ENCODE measurements at regions not wholly inside any gene's neighbourhood (a gene's known extent, or its start where the extent isn't known, plus 50 kb on each side); places are given as distances from the start of the nearest gene placed in this dataset.

GRCh38 chr1:5221451-5221850 is 567.0 kb downstream of the AJAP1 start:
- Histone ChIP-seq H3K27ac (ENCODE audit: low read depth, low read length, severe bottlenecking) (no peak overlapping the region), H3K9me3 (ENCODE audit: control insufficient read depth, low read length) (no peaks in the 10 kb centered on the region), H3K4me1 (ENCODE audit: control insufficient read depth, insufficient read depth, low read length, poor library complexity, severe bottlenecking) (no peaks in the 10 kb centered on the region), H3K4me3 (ENCODE audit: extremely low read depth, insufficient read depth, low read length, poor library complexity, severe bottlenecking) (no peak overlapping the region), H3K36me3 (ENCODE audit: control insufficient read depth, insufficient read depth, low read length) (no peaks in the 10 kb centered on the region)
- 88 to 90% methylated on average over 5 to 6 of the region's 6 CpGs for WGBS, 2 experiments (ENCODE audit: insufficient coverage in 2 of 2)

- H3K4me3 ChIP-seq (ENCODE audit: extremely low read depth, insufficient read depth, low read length, poor library complexity, severe bottlenecking), result no peak overlapping the region
- 85% methylated on average over 7 of the region's 7 CpGs for WGBS, 2 experiments (ENCODE audit: insufficient coverage in 2 of 2)
- H3K9me3 ChIP-seq (ENCODE audit: control insufficient read depth, low read length), result no peaks in the 10 kb centered on the region
- no peak overlapping the region for H3K27ac ChIP-seq (ENCODE audit: low read depth, low read length, severe bottlenecking)
- no peaks in the 10 kb centered on the region for H3K4me1 ChIP-seq (ENCODE audit: control insufficient read depth, insufficient read depth, low read length, poor library complexity, severe bottlenecking)
- H3K36me3 ChIP-seq (ENCODE audit: control insufficient read depth, insufficient read depth, low read length), result no peaks in the 10 kb centered on the region
These were observed 566.4 kb downstream of the AJAP1 start for GRCh38 chr1:5220821-5221220.

- Histone ChIP-seq H3K27ac (ENCODE audit: low read depth, low read length, severe bottlenecking) (no peak overlapping the region), H3K4me1 (ENCODE audit: control insufficient read depth, insufficient read depth, low read length, poor library complexity, severe bottlenecking) (no peaks in the 10 kb centered on the region), H3K9me3 (ENCODE audit: control insufficient read depth, low read length) (no peaks in the 10 kb centered on the region), H3K4me3 (ENCODE audit: extremely low read depth, insufficient read depth, low read length, poor library complexity, severe bottlenecking) (no peak overlapping the region), H3K36me3 (ENCODE audit: control insufficient read depth, insufficient read depth, low read length) (no peaks in the 10 kb centered on the region)
- WGBS, 2 experiments (ENCODE audit: insufficient coverage in 2 of 2), result no CpG with 5 or more reads among the region's 2 CpGs
These were observed 566.0 kb downstream of the AJAP1 start for GRCh38 chr1:5220421-5220820.

- Histone ChIP-seq H3K9me3 (ENCODE audit: control insufficient read depth, low read length) (no peaks in the 10 kb centered on the region), H3K36me3 (ENCODE audit: control insufficient read depth, insufficient read depth, low read length) (no peaks in the 10 kb centered on the region), H3K4me1 (ENCODE audit: control insufficient read depth, insufficient read depth, low read length, poor library complexity, severe bottlenecking) (no peaks in the 10 kb centered on the region), H3K4me3 (ENCODE audit: extremely low read depth, insufficient read depth, low read length, poor library complexity, severe bottlenecking) (no peak overlapping the region), H3K27ac (ENCODE audit: low read depth, low read length, severe bottlenecking) (no peak overlapping the region)
- 71 to 83% methylated on average over 2 to 3 of the region's 3 CpGs for WGBS, 2 experiments (ENCODE audit: insufficient coverage in 2 of 2)
These were observed 545.6 kb downstream of the AJAP1 start for GRCh38 chr1:5200006-5200405.

GRCh38 chr1:5198328-5198727 is 543.9 kb downstream of the AJAP1 start:
- no peaks in the 10 kb centered on the region for H3K36me3 ChIP-seq (ENCODE audit: control insufficient read depth, insufficient read depth, low read length)
- no peaks in the 10 kb centered on the region for H3K9me3 ChIP-seq (ENCODE audit: control insufficient read depth, low read length)
- WGBS, 2 experiments (ENCODE audit: insufficient coverage in 2 of 2), result 40% methylated on average over 1 of the region's 5 CpGs; no CpG with 5 or more reads in 1 of the 2 experiments
- H3K4me1 ChIP-seq (ENCODE audit: control insufficient read depth, insufficient read depth, low read length, poor library complexity, severe bottlenecking), result no peaks in the 10 kb centered on the region
- no peak overlapping the region for H3K4me3 ChIP-seq (ENCODE audit: extremely low read depth, insufficient read depth, low read length, poor library complexity, severe bottlenecking)
- H3K27ac ChIP-seq (ENCODE audit: low read depth, low read length, severe bottlenecking), result no peak overlapping the region

- H3K4me3 ChIP-seq (ENCODE audit: extremely low read depth, insufficient read depth, low read length, poor library complexity, severe bottlenecking), result no peak overlapping the region
- H3K27ac ChIP-seq (ENCODE audit: low read depth, low read length, severe bottlenecking), result no peak overlapping the region
- H3K36me3 ChIP-seq (ENCODE audit: control insufficient read depth, insufficient read depth, low read length), result no peaks in the 10 kb centered on the region
- no peaks in the 10 kb centered on the region for H3K4me1 ChIP-seq (ENCODE audit: control insufficient read depth, insufficient read depth, low read length, poor library complexity, severe bottlenecking)
- WGBS, 2 experiments (ENCODE audit: insufficient coverage in 2 of 2), result 73 to 77% methylated on average over 5 to 6 of the region's 6 CpGs
- no peaks in the 10 kb centered on the region for H3K9me3 ChIP-seq (ENCODE audit: control insufficient read depth, low read length)
These were observed 537.1 kb downstream of the AJAP1 start for GRCh38 chr1:5191470-5191869.

GRCh38 chr1:5189384-5189783 is 535.0 kb downstream of the AJAP1 start:
- H3K9me3 ChIP-seq (ENCODE audit: control insufficient read depth, low read length), result no peaks in the 10 kb centered on the region
- WGBS, 2 experiments (ENCODE audit: insufficient coverage in 2 of 2), result 88 to 95% methylated on average over 3 of the region's 4 CpGs
- H3K27ac ChIP-seq (ENCODE audit: low read depth, low read length, severe bottlenecking), result no peak overlapping the region
- no peak overlapping the region for H3K4me3 ChIP-seq (ENCODE audit: extremely low read depth, insufficient read depth, low read length, poor library complexity, severe bottlenecking)
- H3K4me1 ChIP-seq (ENCODE audit: control insufficient read depth, insufficient read depth, low read length, poor library complexity, severe bottlenecking), result no peaks in the 10 kb centered on the region
- H3K36me3 ChIP-seq (ENCODE audit: control insufficient read depth, insufficient read depth, low read length), result no peaks in the 10 kb centered on the region

- Histone ChIP-seq H3K36me3 (ENCODE audit: control insufficient read depth, insufficient read depth, low read length) (no peaks in the 10 kb centered on the region), H3K4me3 (ENCODE audit: extremely low read depth, insufficient read depth, low read length, poor library complexity, severe bottlenecking) (no peak overlapping the region), H3K27ac (ENCODE audit: low read depth, low read length, severe bottlenecking) (no peak overlapping the region), H3K4me1 (ENCODE audit: control insufficient read depth, insufficient read depth, low read length, poor library complexity, severe bottlenecking) (peaks cover 3% of the 10 kb centered on the region), H3K9me3 (ENCODE audit: control insufficient read depth, low read length) (no peaks in the 10 kb centered on the region)
- WGBS, 2 experiments (ENCODE audit: insufficient coverage in 2 of 2), result 85 to 92% methylated on average over 5 to 8 of the region's 8 CpGs
These were observed 511.4 kb downstream of the AJAP1 start for GRCh38 chr1:5165762-5166161.

GRCh38 chr1:5164158-5164557 is 509.7 kb downstream of the AJAP1 start:
- no peaks in the 10 kb centered on the region for H3K36me3 ChIP-seq (ENCODE audit: control insufficient read depth, insufficient read depth, low read length)
- no peak overlapping the region for H3K27ac ChIP-seq (ENCODE audit: low read depth, low read length, severe bottlenecking)
- H3K9me3 ChIP-seq (ENCODE audit: control insufficient read depth, low read length), result no peaks in the 10 kb centered on the region
- H3K4me3 ChIP-seq (ENCODE audit: extremely low read depth, insufficient read depth, low read length, poor library complexity, severe bottlenecking), result no peak overlapping the region
- WGBS, 2 experiments (ENCODE audit: insufficient coverage in 2 of 2), result 68 to 87% methylated on average over 3 of the region's 5 CpGs
- peaks cover 3% of the 10 kb centered on the region for H3K4me1 ChIP-seq (ENCODE audit: control insufficient read depth, insufficient read depth, low read length, poor library complexity, severe bottlenecking)

GRCh38 chr1:5161372-5161771 is 507.0 kb downstream of the AJAP1 start:
- peaks cover 3% of the 10 kb centered on the region for H3K4me1 ChIP-seq (ENCODE audit: control insufficient read depth, insufficient read depth, low read length, poor library complexity, severe bottlenecking)
- H3K36me3 ChIP-seq (ENCODE audit: control insufficient read depth, insufficient read depth, low read length), result no peaks in the 10 kb centered on the region
- no peaks in the 10 kb centered on the region for H3K9me3 ChIP-seq (ENCODE audit: control insufficient read depth, low read length)
- no peak overlapping the region for H3K4me3 ChIP-seq (ENCODE audit: extremely low read depth, insufficient read depth, low read length, poor library complexity, severe bottlenecking)
- WGBS, 2 experiments (ENCODE audit: insufficient coverage in 2 of 2), result no CpG with 5 or more reads among the region's 4 CpGs
- no peak overlapping the region for H3K27ac ChIP-seq (ENCODE audit: low read depth, low read length, severe bottlenecking)

- Histone ChIP-seq H3K4me3 (ENCODE audit: extremely low read depth, insufficient read depth, low read length, poor library complexity, severe bottlenecking) (no peak overlapping the region), H3K4me1 (ENCODE audit: control insufficient read depth, insufficient read depth, low read length, poor library complexity, severe bottlenecking) (peaks cover 3% of the 10 kb centered on the region), H3K27ac (ENCODE audit: low read depth, low read length, severe bottlenecking) (no peak overlapping the region), H3K36me3 (ENCODE audit: control insufficient read depth, insufficient read depth, low read length) (no peaks in the 10 kb centered on the region), H3K9me3 (ENCODE audit: control insufficient read depth, low read length) (peaks cover 3% of the 10 kb centered on the region)
- WGBS, 2 experiments (ENCODE audit: insufficient coverage in 2 of 2), result 90 to 92% methylated on average over 2 of the region's 4 CpGs
These were observed 502.8 kb downstream of the AJAP1 start for GRCh38 chr1:5157175-5157574.

Data from mesodermal cell (in vitro differentiated cells).